ENCODE measurements at regions not wholly inside any gene's neighbourhood (a gene's known extent, or its start where the extent isn't known, plus 50 kb on each side); places are given as distances from the start of the nearest gene placed in this dataset.

DNA sequence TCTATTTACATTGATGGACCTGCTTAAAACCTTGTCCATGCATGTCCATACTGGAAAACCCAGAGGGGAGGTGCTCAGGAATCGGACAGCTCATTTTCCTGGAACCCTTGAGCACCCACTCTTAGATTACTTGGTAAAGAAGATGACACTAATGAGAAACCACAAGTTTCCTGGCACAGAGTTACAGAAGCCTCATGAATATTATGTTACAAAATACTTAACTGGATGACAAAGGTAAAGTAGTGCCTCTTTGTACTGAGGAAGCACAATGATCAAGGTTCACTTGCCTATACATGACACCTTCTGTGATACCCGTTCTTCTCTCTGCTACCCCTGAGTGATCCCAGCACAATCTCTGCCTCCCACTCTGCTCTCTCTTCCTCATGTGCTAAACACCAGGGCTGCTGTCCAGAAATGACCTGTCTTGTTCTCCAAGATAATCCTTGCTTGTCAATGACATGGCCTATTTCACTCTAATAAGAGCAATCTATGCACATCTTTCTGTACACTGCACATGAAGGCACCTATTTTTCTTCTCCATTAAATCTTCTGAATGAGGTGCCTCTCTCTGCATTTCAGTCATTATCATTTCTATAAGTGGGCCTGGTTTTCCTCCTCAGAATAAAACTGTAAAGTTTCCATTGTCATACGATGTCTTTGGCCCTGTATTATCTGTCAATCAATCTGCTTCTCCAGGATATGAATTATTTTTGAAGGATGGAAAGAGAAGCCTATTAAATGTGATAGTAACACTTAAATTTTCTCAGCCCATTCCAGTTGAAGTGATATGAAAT, 684.0 kb upstream of the ACO1 start:
- ChIA-PET CTCF (no interaction called here), POLR2A (ENCODE audit: unreplicated experiment) (no interaction called here)
- H3K56ac ChIP-seq (ENCODE audit: extremely low read depth, insufficient read depth, low read length) = no peak overlapping the region
- H4K91ac ChIP-seq (ENCODE audit: insufficient read depth, low read depth, low read length) = no peak overlapping the region
- H2BK120ac ChIP-seq (ENCODE audit: low read depth, low read length) = no peak overlapping the region
- intact Hi-C loops (cut with micrococcal nuclease) = no loop called here
- no peak overlapping the region for H4K8ac ChIP-seq (ENCODE audit: low read depth in 2 of 2, low read length in 2 of 2)
- H3K27ac ChIP-seq (ENCODE audit: insufficient read depth, low read length) = no peak overlapping the region
- no peak overlapping the region for H2AFZ ChIP-seq (replicated peaks; ENCODE audit: low read length, poor library complexity)
- in situ Hi-C loops (cut with MboI; ENCODE audit: low sequenced_read_pairs) = no loop called here
- H3K4ac ChIP-seq (ENCODE audit: low read depth, low read length) = no peak overlapping the region
- no peak overlapping the region for H4K5ac ChIP-seq (ENCODE audit: low read depth, low read length)
- no peaks in the 10 kb centered on the region for H3K9me1 ChIP-seq (ENCODE audit: insufficient read depth, low read length)
- H3K18ac ChIP-seq (ENCODE audit: low read depth, low read length) = no peak overlapping the region
- no CpG with 5 or more reads among the region's 3 CpGs for WGBS, 2 experiments (ENCODE audit: extremely low coverage in 2 of 2, insufficient read length in 1 of 2)
- no peak overlapping the region for H2BK5ac ChIP-seq (ENCODE audit: low read depth, low read length, poor library complexity, severe bottlenecking)
- H3K4me2 ChIP-seq (ENCODE audit: low read depth, low read length) = no peak overlapping the region
- H2AK5ac ChIP-seq (ENCODE audit: low read depth, low read length) = no peak overlapping the region
- no peak overlapping the region for H3K4me3 ChIP-seq (ENCODE audit: insufficient read depth, low read depth, low read length)
- H3K23ac ChIP-seq (ENCODE audit: low read depth, low read length) = no peak overlapping the region
- H4K20me1 ChIP-seq (ENCODE audit: insufficient read depth, low read length) = no peaks in the 10 kb centered on the region
- H2BK20ac ChIP-seq (ENCODE audit: low read depth, low read length) = no peak overlapping the region
- dilution Hi-C loops (cut with HindIII; ENCODE audit: low sequenced_read_pairs, unreplicated experiment) = no loop called here
- H3K27me3 ChIP-seq (ENCODE audit: control insufficient read depth, insufficient read depth, low read length) = no peaks in the 10 kb centered on the region
- BruUV-seq (replicated peaks) = no TSS peak
- DNase-seq (no peak), ATAC-seq (ENCODE audit: low read depth) (no peak)
- H3K9ac ChIP-seq (ENCODE audit: low read depth, low read length) = no peak overlapping the region
- no peak overlapping the region for H2BK15ac ChIP-seq (ENCODE audit: low read depth, low read length)
- no peak overlapping the region for H2AK9ac ChIP-seq (replicated peaks; ENCODE audit: low read depth, low read length, poor library complexity)
- H3K9me3 ChIP-seq (ENCODE audit: control insufficient read depth, insufficient read depth, low read length) = no peaks in the 10 kb centered on the region
- TF ChIP-seq CEBPB (IDR thresholded peaks at IDR 0.05; ENCODE audit: low read depth, low read length) = no peak
- TF ChIP-seq MAZ (IDR thresholded peaks at IDR 0.05; ENCODE audit: borderline replicate concordance, low read depth, low read length) = no peak
- TF ChIP-seq, protein P1, sequence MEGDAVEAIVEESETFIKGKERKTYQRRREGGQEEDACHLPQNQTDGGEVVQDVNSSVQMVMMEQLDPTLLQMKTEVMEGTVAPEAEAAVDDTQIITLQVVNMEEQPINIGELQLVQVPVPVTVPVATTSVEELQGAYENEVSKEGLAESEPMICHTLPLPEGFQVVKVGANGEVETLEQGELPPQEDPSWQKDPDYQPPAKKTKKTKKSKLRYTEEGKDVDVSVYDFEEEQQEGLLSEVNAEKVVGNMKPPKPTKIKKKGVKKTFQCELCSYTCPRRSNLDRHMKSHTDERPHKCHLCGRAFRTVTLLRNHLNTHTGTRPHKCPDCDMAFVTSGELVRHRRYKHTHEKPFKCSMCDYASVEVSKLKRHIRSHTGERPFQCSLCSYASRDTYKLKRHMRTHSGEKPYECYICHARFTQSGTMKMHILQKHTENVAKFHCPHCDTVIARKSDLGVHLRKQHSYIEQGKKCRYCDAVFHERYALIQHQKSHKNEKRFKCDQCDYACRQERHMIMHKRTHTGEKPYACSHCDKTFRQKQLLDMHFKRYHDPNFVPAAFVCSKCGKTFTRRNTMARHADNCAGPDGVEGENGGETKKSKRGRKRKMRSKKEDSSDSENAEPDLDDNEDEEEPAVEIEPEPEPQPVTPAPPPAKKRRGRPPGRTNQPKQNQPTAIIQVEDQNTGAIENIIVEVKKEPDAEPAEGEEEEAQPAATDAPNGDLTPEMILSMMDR (conservative IDR thresholded peaks at IDR 0.05; ENCODE audit: low read depth, low read length) = no peak
- TF ChIP-seq, protein P2, sequence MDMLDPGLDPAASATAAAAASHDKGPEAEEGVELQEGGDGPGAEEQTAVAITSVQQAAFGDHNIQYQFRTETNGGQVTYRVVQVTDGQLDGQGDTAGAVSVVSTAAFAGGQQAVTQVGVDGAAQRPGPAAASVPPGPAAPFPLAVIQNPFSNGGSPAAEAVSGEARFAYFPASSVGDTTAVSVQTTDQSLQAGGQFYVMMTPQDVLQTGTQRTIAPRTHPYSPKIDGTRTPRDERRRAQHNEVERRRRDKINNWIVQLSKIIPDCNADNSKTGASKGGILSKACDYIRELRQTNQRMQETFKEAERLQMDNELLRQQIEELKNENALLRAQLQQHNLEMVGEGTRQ (IDR thresholded peaks at IDR 0.05; ENCODE audit: low read depth, low read length) = no peak
- TF ChIP-seq ELK1 (IDR thresholded peaks at IDR 0.05; ENCODE audit: borderline replicate concordance, low read depth, low read length) = no peak
- no peak for TF ChIP-seq BHLHE40 (IDR thresholded peaks at IDR 0.05; ENCODE audit: low read depth, low read length)
- TF ChIP-seq MXI1 (IDR thresholded peaks at IDR 0.05; ENCODE audit: borderline replicate concordance, low read depth, low read length) = no peak
- TF ChIP-seq CHD1 (IDR thresholded peaks at IDR 0.05; ENCODE audit: low read depth, low read length) = no peak
- TF ChIP-seq FOS (IDR thresholded peaks at IDR 0.05; ENCODE audit: low read depth, low read length) = no peak
- TF ChIP-seq RAD21 (IDR thresholded peaks at IDR 0.05; ENCODE audit: low read length) = no peak
- no peak for TF ChIP-seq POLR2A (IDR thresholded peaks at IDR 0.05; ENCODE audit: low read depth, low read length)
- no peak for TF ChIP-seq RCOR1 (IDR thresholded peaks at IDR 0.05; ENCODE audit: insufficient replicate concordance, low read length)
- TF ChIP-seq MAFK (IDR thresholded peaks at IDR 0.05; ENCODE audit: low read depth, low read length) = no peak
- no peak for TF ChIP-seq NFE2L2 (IDR thresholded peaks at IDR 0.05; ENCODE audit: low read depth, low read length)
- no peak for TF ChIP-seq SMC3 (IDR thresholded peaks at IDR 0.05; ENCODE audit: low read depth, low read length)
- H3K79me1 ChIP-seq (ENCODE audit: low read depth in 1 of 2, low read length in 2 of 2) = no peaks in the 10 kb centered on the region
- H3K4me1 ChIP-seq (ENCODE audit: control insufficient read depth, insufficient read depth, low read length) = no peaks in the 10 kb centered on the region
- no peaks in the 10 kb centered on the region for H3K36me3 ChIP-seq (ENCODE audit: control insufficient read depth, insufficient read depth, low read length)
- H3K14ac ChIP-seq (replicated peaks; ENCODE audit: low read depth, low read length) = no peak overlapping the region
